GM12891 (cell line): ENCODE measurements at regions not wholly inside any gene's neighbourhood (a gene's known extent, or its start where the extent isn't known, plus 50 kb on each side); places are given as distances from the start of the nearest gene placed in this dataset.

Source experiments
- POLR2A ChIP-seq: IDR thresholded peaks from 2 replicates; pipeline ENCODE4 v1.6.1; 2011; ENCODE audit warnings: low read depth, low read length, control low read depth
- POLR2AphosphoS5 ChIP-seq: IDR thresholded peaks from 2 replicates; pipeline ENCODE4 v1.6.1; 2011; ENCODE audit warnings: low read depth, low read length, control low read depth
- POU2F2 ChIP-seq: IDR thresholded peaks from 2 replicates; pipeline ENCODE4 v1.6.1; 2011; ENCODE audit warnings: low read depth, mild to moderate bottlenecking, control low read depth, low read length, moderate library complexity
- SPI1 ChIP-seq: IDR thresholded peaks from 2 replicates; pipeline ENCODE4 v1.6.1; 2011; ENCODE audit warnings: low read depth, low read length, control low read depth
- TAF1 ChIP-seq: IDR thresholded peaks from 2 replicates; pipeline ENCODE4 v1.6.1; 2011; ENCODE audit warnings: low read depth, low read length, control low read depth

- no peak for TF ChIP-seq POLR2A
- TF ChIP-seq POLR2AphosphoS5 = no peak
- TF ChIP-seq POU2F2 = no peak
- no peak for TF ChIP-seq TAF1
- TF ChIP-seq SPI1 = no peak
Measured at GRCh38 chr6:10033223-10033829, 381.5 kb downstream of the TFAP2A start.
